DMS79 (cell line): ENCODE measurements at regions not wholly inside any gene's neighbourhood (a gene's known extent, or its start where the extent isn't known, plus 50 kb on each side); places are given as distances from the start of the nearest gene placed in this dataset.
A peak's percentile ranks its signal among the peaks of the same experiment; 100 is the strongest.

Experiments used
- DNase-seq: peaks from one replicate; lab custom pipeline; 2025; lab: John Stamatoyannopoulos, UW

GRCh38 chr14:76974365-76974764 is 54.1 kb downstream of the IRF2BPL start:
- no peak for DNase-seq

- DNase-seq, result no peak
Measured at GRCh38 chr14:76971549-76971948, 57.0 kb downstream of the IRF2BPL start.

- DNase-seq, result no peak
Measured at GRCh38 chr14:76968621-76969063, 59.9 kb downstream of the IRF2BPL start.

- no peak for DNase-seq
Measured at GRCh38 chr14:76967788-76968187, 60.7 kb downstream of the IRF2BPL start.

GRCh38 chr14:76965232-76965631 is 63.3 kb downstream of the IRF2BPL start:
- DNase-seq, result no peak

GRCh38 chr14:76964695-76965094 is 63.8 kb downstream of the IRF2BPL start:
- DNase-seq, result no peak

GRCh38 chr14:76963372-76963771 is 65.1 kb downstream of the IRF2BPL start:
- DNase-seq, result no peak

GRCh38 chr14:76962303-76962660 is 66.2 kb downstream of the IRF2BPL start:
- DNase-seq, result no peak

GRCh38 chr14:76961631-76962302 is 66.7 kb downstream of the IRF2BPL start:
- DNase-seq, result peak; percentile 83

GRCh38 chr14:76958980-76959710 is 69.4 kb downstream of the IRF2BPL start:
- DNase-seq, result no peak

- DNase-seq, result peak; percentile 58
Measured at GRCh38 chr14:76958020-76958979, 70.2 kb downstream of the IRF2BPL start.

- DNase-seq, result peak; percentile 99
Measured at GRCh38 chr14:76957224-76957891, 71.2 kb downstream of the IRF2BPL start.

- DNase-seq, result peak; percentile 99
Measured at GRCh38 chr14:76956316-76957090, 72.0 kb downstream of the IRF2BPL start.

GRCh38 chr14:76955575-76956315 is 72.8 kb downstream of the IRF2BPL start:
- DNase-seq, result peak; percentile 66

GRCh38 chr14:76954394-76955190 is 73.9 kb downstream of the IRF2BPL start:
- DNase-seq, result no peak

GRCh38 chr14:76953311-76953945 is 75.1 kb downstream of the IRF2BPL start:
- DNase-seq, result peak; percentile 65

- no peak for DNase-seq
Measured at GRCh38 chr14:76951166-76951565, 77.3 kb downstream of the IRF2BPL start.

GRCh38 chr14:76950055-76951020 is 78.2 kb downstream of the IRF2BPL start:
- DNase-seq, result no peak
